ENCODE measurements at regions not wholly inside any gene's neighbourhood (a gene's known extent, or its start where the extent isn't known, plus 50 kb on each side); places are given as distances from the start of the nearest gene placed in this dataset.

DNA sequence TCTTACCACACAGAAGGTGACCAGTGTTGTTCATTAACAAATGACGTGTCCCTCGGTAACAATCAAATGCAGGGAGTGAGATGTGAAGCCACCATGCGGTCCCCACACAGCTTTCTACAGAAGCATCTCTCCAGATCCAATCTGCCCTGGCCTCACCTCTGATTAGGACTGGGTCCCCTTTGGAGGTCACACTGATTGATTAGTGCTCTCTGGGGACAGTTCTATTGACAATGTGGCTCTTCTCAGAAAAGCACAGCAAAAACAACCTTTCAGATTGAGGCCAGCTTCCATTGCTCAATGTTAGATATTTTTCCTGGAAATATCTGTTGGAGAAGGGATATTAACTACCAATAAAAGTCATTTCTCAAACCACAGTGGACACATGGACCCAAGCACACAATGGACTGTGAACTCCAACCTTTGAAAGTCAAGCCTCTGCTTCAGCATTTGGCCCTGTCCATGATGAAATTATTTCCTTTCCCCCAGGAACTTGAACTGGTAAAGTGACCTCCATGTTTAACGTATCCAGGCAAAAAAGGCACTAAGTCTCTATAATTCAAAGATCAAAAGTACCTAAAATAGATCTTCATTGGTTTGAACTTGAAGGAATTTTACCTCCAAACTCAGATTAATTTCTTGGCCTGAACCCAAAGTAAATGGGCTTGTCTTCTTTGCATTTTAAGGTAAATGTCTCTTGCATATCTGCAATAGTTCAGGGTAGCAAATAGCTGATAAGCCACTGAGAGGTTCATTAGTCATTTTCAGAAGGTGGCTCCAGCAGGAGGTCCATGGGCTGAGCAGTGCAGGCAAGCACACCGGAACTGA, 118.5 kb downstream of the FOXA2 start:
- no peak overlapping the region for H3K4me3 Mint-ChIP-seq (ENCODE audit: unreplicated experiment)
- H3K27ac Mint-ChIP-seq (ENCODE audit: low read depth, unreplicated experiment) = no peak overlapping the region
- no peaks in the 10 kb centered on the region for H3K27me3 Mint-ChIP-seq (ENCODE audit: insufficient read depth, unreplicated experiment)
- DNase-seq (ENCODE audit: unreplicated experiment) = no peak
- intact Hi-C loops (cut with micrococcal nuclease) = no loop called here
- ChIA-PET CTCF (interaction anchor here (0.6 to 2.5 kb wide), 8 partner anchors 12 to 952 kb away, joined by 3 to 8 read pairs (median 3); no protein-coding TSS in a partner anchor), POLR2A (interaction anchor here (0.6 kb wide), 1 partner anchor 127 kb away, joined by 4 read pairs; no protein-coding TSS in a partner anchor)
- H3K36me3 Mint-ChIP-seq (ENCODE audit: insufficient read depth, unreplicated experiment) = no peaks in the 10 kb centered on the region
- TF ChIP-seq, protein P1, sequence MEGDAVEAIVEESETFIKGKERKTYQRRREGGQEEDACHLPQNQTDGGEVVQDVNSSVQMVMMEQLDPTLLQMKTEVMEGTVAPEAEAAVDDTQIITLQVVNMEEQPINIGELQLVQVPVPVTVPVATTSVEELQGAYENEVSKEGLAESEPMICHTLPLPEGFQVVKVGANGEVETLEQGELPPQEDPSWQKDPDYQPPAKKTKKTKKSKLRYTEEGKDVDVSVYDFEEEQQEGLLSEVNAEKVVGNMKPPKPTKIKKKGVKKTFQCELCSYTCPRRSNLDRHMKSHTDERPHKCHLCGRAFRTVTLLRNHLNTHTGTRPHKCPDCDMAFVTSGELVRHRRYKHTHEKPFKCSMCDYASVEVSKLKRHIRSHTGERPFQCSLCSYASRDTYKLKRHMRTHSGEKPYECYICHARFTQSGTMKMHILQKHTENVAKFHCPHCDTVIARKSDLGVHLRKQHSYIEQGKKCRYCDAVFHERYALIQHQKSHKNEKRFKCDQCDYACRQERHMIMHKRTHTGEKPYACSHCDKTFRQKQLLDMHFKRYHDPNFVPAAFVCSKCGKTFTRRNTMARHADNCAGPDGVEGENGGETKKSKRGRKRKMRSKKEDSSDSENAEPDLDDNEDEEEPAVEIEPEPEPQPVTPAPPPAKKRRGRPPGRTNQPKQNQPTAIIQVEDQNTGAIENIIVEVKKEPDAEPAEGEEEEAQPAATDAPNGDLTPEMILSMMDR (IDR thresholded peaks at IDR 0.05; ENCODE audit: unreplicated experiment) = no peak
- H3K9me3 Mint-ChIP-seq (ENCODE audit: unreplicated experiment) = no peaks in the 10 kb centered on the region
- no TSS peak for BruUV-seq (replicated peaks)
- peaks cover 10% of the 10 kb centered on the region for H3K4me1 Mint-ChIP-seq (ENCODE audit: insufficient read depth, unreplicated experiment)

DNA sequence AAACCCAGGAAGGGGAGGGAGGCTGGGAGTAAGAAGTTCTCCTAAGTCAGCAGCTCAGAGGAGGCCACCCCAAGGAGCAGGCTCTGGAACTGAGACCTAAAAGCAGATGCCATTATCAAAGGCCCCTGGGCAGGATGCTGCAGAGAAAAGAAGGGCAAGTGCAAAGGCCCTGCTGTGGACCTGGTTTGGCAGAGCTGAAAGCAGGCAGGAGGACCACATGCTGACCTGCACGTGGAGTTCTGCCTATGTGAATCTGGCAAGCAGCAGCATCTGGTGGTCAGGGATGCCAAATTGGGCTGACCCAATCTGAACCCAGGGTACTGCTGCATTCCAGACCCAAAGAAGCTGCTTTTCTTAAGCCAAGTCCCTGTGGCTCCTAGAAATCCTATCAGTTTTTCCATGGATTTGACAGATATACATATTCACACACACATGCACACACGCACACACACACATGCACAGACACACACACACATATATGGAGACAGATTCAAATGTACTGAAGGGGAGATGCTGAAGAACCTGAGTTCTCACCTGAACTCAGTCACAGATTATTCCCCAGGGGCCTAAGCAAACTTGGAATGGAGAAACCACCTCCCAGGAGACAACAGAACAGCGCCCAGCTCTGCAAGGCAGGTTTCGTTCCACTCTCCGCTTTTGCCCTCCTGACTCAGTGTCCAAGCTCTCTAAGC, 119.9 kb downstream of the FOXA2 start:
- BruUV-seq (replicated peaks) = no TSS peak
- Mint-ChIP-seq H3K27ac (ENCODE audit: low read depth, unreplicated experiment) (no peak overlapping the region), H3K36me3 (ENCODE audit: insufficient read depth, unreplicated experiment) (no peaks in the 10 kb centered on the region), H3K9me3 (ENCODE audit: unreplicated experiment) (no peaks in the 10 kb centered on the region), H3K4me1 (ENCODE audit: insufficient read depth, unreplicated experiment) (peaks cover 10% of the 10 kb centered on the region), H3K27me3 (ENCODE audit: insufficient read depth, unreplicated experiment) (no peaks in the 10 kb centered on the region), H3K4me3 (ENCODE audit: unreplicated experiment) (no peak overlapping the region)
- CTCF ChIA-PET = interaction anchor here (0.8 to 3.2 kb wide), 5 partner anchors 70 to 221 kb away, joined by 3 to 14 read pairs (median 4); no protein-coding TSS in a partner anchor
- intact Hi-C loops (cut with micrococcal nuclease) = no loop called here
- DNase-seq (ENCODE audit: unreplicated experiment) = no peak
- TF ChIP-seq, protein P1 (IDR thresholded peaks at IDR 0.05; ENCODE audit: unreplicated experiment) = no peak
- POLR2A ChIA-PET = interaction anchor here (0.6 kb wide), 1 partner anchor 1798 kb away, joined by 3 read pairs; no protein-coding TSS in a partner anchor

DNA sequence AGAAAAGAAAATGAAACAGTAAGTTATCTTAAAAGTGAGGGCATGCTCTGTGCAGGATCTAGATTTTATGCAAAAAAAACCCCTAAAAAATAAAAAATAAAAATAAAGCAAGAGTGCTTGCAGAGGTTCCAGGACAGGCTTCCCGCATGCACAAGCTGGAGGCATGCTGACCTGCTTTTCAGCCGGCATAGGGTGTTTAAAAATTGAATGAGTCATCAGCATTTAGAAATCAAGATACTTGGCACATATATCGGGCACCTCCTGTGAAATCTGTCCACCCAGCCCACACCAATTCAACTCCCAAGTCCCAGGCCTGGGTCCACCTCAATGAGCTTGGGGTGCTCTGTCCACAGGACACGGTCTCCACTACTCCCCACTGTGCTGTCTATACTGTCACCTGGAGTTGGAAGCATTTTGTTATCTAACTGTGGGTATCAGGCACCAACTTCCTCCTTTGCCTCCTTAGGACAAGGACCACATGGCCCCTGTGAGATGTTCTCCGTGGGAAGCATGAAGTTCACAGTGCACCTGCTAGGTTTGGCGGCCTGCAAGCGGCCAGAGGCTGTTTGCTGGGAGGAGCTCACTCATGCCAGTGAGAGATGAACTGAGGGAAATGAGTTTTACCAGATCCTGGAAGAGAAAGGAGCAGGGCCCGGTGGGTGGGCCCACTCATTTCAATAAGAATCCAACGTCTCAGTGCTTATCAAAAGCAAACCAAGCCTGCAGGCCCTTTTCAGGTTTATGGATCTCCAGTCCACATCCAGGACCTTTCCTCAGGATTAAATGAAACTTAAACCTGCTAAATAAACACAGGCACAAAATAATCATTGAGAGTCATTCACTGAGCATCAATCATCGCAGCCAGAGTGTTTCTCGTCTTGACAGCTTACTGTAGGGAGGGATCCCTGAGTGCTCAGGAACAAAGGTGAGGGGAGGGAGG, 121.1 kb downstream of the FOXA2 start:
- H3K9me3 Mint-ChIP-seq (ENCODE audit: unreplicated experiment) = no peaks in the 10 kb centered on the region
- no peaks in the 10 kb centered on the region for H3K36me3 Mint-ChIP-seq (ENCODE audit: insufficient read depth, unreplicated experiment)
- POLR2A ChIA-PET = interaction anchor here (0.8 kb wide), 1 partner anchor 84 kb away, joined by 3 read pairs; no protein-coding TSS in a partner anchor
- no peaks in the 10 kb centered on the region for H3K27me3 Mint-ChIP-seq (ENCODE audit: insufficient read depth, unreplicated experiment)
- H3K27ac Mint-ChIP-seq (ENCODE audit: low read depth, unreplicated experiment) = peak overlapping the region; percentile 57
- H3K4me1 Mint-ChIP-seq (ENCODE audit: insufficient read depth, unreplicated experiment) = peaks cover 10% of the 10 kb centered on the region
- CTCF ChIA-PET = interaction anchor here (0.6 to 3.2 kb wide), 14 partner anchors 8 to 1336 kb away, joined by 3 to 14 read pairs (median 4); no protein-coding TSS in a partner anchor
- BruUV-seq (replicated peaks) = no TSS peak
- peak; percentile 70 for DNase-seq (ENCODE audit: unreplicated experiment)
- no peak overlapping the region for H3K4me3 Mint-ChIP-seq (ENCODE audit: unreplicated experiment)
- intact Hi-C loops (cut with micrococcal nuclease) = no loop called here
- TF ChIP-seq, protein P1 (IDR thresholded peaks at IDR 0.05; ENCODE audit: unreplicated experiment) = no peak
